Erythroblast (primary cell): ENCODE measurements at regions not wholly inside any gene's neighbourhood (a gene's known extent, or its start where the extent isn't known, plus 50 kb on each side); places are given as distances from the start of the nearest gene placed in this dataset.

Source experiments
- GATA1 ChIP-seq: IDR thresholded peaks from 2 replicates; pipeline ENCODE4 v1.6.1; 2011; ENCODE audit warnings: low read depth, mild to moderate bottlenecking, control low read depth, low read length, moderate library complexity
- POLR2A ChIP-seq: IDR thresholded peaks from 2 replicates; pipeline ENCODE4 v1.6.1; 2011; ENCODE audit warnings: mild to moderate bottlenecking, low read length

GRCh38 chr5:3709068-3709716 lies 113.6 kb downstream of the IRX1 start:
- TF ChIP-seq POLR2A (no peak), GATA1 (no peak)
